GM13976 (cell line): ENCODE measurements at regions not wholly inside any gene's neighbourhood (a gene's known extent, or its start where the extent isn't known, plus 50 kb on each side); places are given as distances from the start of the nearest gene placed in this dataset.

ENCODE experiments used
- DNase-seq: peaks from one replicate; pipeline ENCODE4 v3.0.0; 2012; ENCODE audit warnings: low spot score
- CTCF ChIP-seq: IDR thresholded peaks from 2 replicates; pipeline ENCODE4 v1.5.1; 2012; ENCODE audit warnings: borderline replicate concordance, mild to moderate bottlenecking; ENCODE audit not compliant: insufficient read depth; ENCODE audit errors: extremely low read depth, missing control alignments, control extremely low read depth
- in situ Hi-C: fragments of 300-500 bp; cut with MboI; formaldehyde crosslinking; loops from one replicate; pipeline ENCODE4 v1.12.0; 2022; ENCODE audit warnings: low sequenced_read_pairs, mixed read lengths, inconsistent platforms; ENCODE audit not compliant: unreplicated experiment

- no peak for DNase-seq
- in situ Hi-C loops, result no loop called here
- no peak for TF ChIP-seq CTCF
These were observed 211.9 kb downstream of the CXCL12 start for GRCh38 chr10:44172883-44173607.

GRCh38 chr10:44171765-44172164 is 213.1 kb downstream of the CXCL12 start:
- in situ Hi-C loops, result no loop called here
- DNase-seq, result no peak
- no peak for TF ChIP-seq CTCF

- no peak for TF ChIP-seq CTCF
- no peak for DNase-seq
- in situ Hi-C loops, result no loop called here
These were observed 216.4 kb downstream of the CXCL12 start for GRCh38 chr10:44168478-44168877.

GRCh38 chr10:44167752-44168151 is 217.1 kb downstream of the CXCL12 start:
- in situ Hi-C loops, result no loop called here
- no peak for DNase-seq
- no peak for TF ChIP-seq CTCF

GRCh38 chr10:44166441-44166840 is 218.5 kb downstream of the CXCL12 start:
- no peak for TF ChIP-seq CTCF
- no peak for DNase-seq
- in situ Hi-C loops, result no loop called here

GRCh38 chr10:44164251-44164956 is 220.5 kb downstream of the CXCL12 start:
- in situ Hi-C loops, result no loop called here
- no peak for TF ChIP-seq CTCF
- no peak for DNase-seq
